IMR-90 (cell line): ENCODE measurements at regions not wholly inside any gene's neighbourhood (a gene's known extent, or its start where the extent isn't known, plus 50 kb on each side); places are given as distances from the start of the nearest gene placed in this dataset.
A peak's percentile ranks its signal among the peaks of the same experiment; 100 is the strongest.

Source experiments
- ATAC-seq: fragments of 200-7000 bp; cut with Tn5 transposase; 2 replicates; pipeline ENCODE4 v1.9.1; 2020; ENCODE audit warnings: low read depth, mild to moderate bottlenecking, moderate library complexity
- BruUV-seq: library from RNA; stranded (reverse); fragments of 400-500 nt; replicated peaks from 2 replicates; lab custom pipeline; 2021; lab: Mats Ljungman, UMichigan
- CTCF ChIA-PET: fragments of 300-600 bp; formaldehyde crosslinking; extraction: SDS; loops from one replicate; lab custom pipeline; 2021; ENCODE audit warnings: antibody characterized with exemption; lab: Yijun Ruan, JAX
- POLR2A ChIA-PET: fragments of 300-600 bp; sonication (Branson Sonifier 250); formaldehyde crosslinking; loops from one replicate; lab custom pipeline; 2022; ENCODE audit warnings: antibody characterized with exemption; ENCODE audit not compliant: unreplicated experiment; lab: Charles Lee
- DNase-seq: peaks from one replicate; pipeline ENCODE4 v3.0.0; 2013
- H2AFZ ChIP-seq: replicated peaks from 2 replicates; pipeline ENCODE3; 2013; ENCODE audit warnings: low read length, mild to moderate bottlenecking; ENCODE audit not compliant: poor library complexity
- H2AK5ac ChIP-seq: 2 replicates; pipeline ENCODE4 v1.6.1; 2013; ENCODE audit warnings: low read depth, low read length, inconsistent platforms
- H2AK9ac ChIP-seq: replicated peaks from 2 replicates; pipeline ENCODE3; 2013; ENCODE audit warnings: mild to moderate bottlenecking, low read depth, low read length, moderate library complexity; ENCODE audit not compliant: poor library complexity
- H2BK120ac ChIP-seq: 2 replicates; pipeline ENCODE4 v1.6.1; 2013; ENCODE audit warnings: low read depth, low read length, inconsistent platforms
- H2BK15ac ChIP-seq: 3 replicates; pipeline ENCODE4 v1.6.1; 2013; ENCODE audit warnings: low read depth, low read length, inconsistent platforms
- H2BK20ac ChIP-seq: 2 replicates; pipeline ENCODE4 v1.6.1; 2013; ENCODE audit warnings: low read depth, mild to moderate bottlenecking, inconsistent platforms, low read length, moderate library complexity
- H2BK5ac ChIP-seq: 2 replicates; pipeline ENCODE4 v1.6.1; 2013; ENCODE audit warnings: mild to moderate bottlenecking, low read depth, low read length, inconsistent platforms; ENCODE audit not compliant: poor library complexity, severe bottlenecking
- H3K14ac ChIP-seq: replicated peaks from 2 replicates; pipeline ENCODE4 v1.6.1; 2013; ENCODE audit warnings: low read depth, low read length, inconsistent platforms
- H3K18ac ChIP-seq: 2 replicates; pipeline ENCODE4 v1.6.1; 2013; ENCODE audit warnings: low read depth, low read length, control low read depth
- H3K23ac ChIP-seq: 2 replicates; pipeline ENCODE4 v1.6.1; 2013; ENCODE audit warnings: low read depth, low read length, inconsistent platforms
- H3K27ac ChIP-seq: 2 replicates; pipeline ENCODE4 v1.5.1; 2013; ENCODE audit warnings: mild to moderate bottlenecking, control low read depth, low read length; ENCODE audit not compliant: insufficient read depth
- H3K27me3 ChIP-seq: 2 replicates; pipeline ENCODE4 v1.6.1; 2013; ENCODE audit warnings: low read length; ENCODE audit not compliant: control insufficient read depth, insufficient read depth
- H3K36me3 ChIP-seq: 2 replicates; pipeline ENCODE4 v1.6.1; 2013; ENCODE audit warnings: low read length, mixed read lengths; ENCODE audit not compliant: control insufficient read depth, insufficient read depth
- H3K4ac ChIP-seq: 2 replicates; pipeline ENCODE4 v1.6.1; 2013; ENCODE audit warnings: low read depth, low read length, inconsistent platforms
- H3K4me1 ChIP-seq: 2 replicates; pipeline ENCODE4 v1.6.1; 2013; ENCODE audit warnings: low read length, mixed read lengths; ENCODE audit not compliant: control insufficient read depth, insufficient read depth
- H3K4me2 ChIP-seq: 2 replicates; pipeline ENCODE4 v1.6.1; 2013; ENCODE audit warnings: low read depth, mild to moderate bottlenecking, control low read depth, low read length, moderate library complexity
- H3K4me3 ChIP-seq: 2 replicates; pipeline ENCODE4 v1.5.1; 2013; ENCODE audit warnings: low read depth, mild to moderate bottlenecking, control low read depth, low read length, moderate library complexity; ENCODE audit not compliant: insufficient read depth
- H3K56ac ChIP-seq: 2 replicates; pipeline ENCODE4 v1.6.1; 2013; ENCODE audit warnings: low read length, inconsistent platforms; ENCODE audit not compliant: insufficient read depth; ENCODE audit errors: extremely low read depth
- H3K79me1 ChIP-seq, 2 experiments: 2 replicates each; pipeline ENCODE4 v1.6.1; 2013; ENCODE audit warnings: low read length in 2 of 2, inconsistent platforms in 1 of 2, low read depth in 1 of 2
- H3K9ac ChIP-seq: 2 replicates; pipeline ENCODE4 v1.6.1; 2013; ENCODE audit warnings: low read depth, low read length, control low read depth
- H3K9me1 ChIP-seq: 2 replicates; pipeline ENCODE4 v1.6.1; 2013; ENCODE audit warnings: low read length, inconsistent platforms; ENCODE audit not compliant: insufficient read depth
- H3K9me3 ChIP-seq: 2 replicates; pipeline ENCODE4 v1.6.1; 2013; ENCODE audit warnings: low read length; ENCODE audit not compliant: control insufficient read depth, insufficient read depth
- H4K20me1 ChIP-seq: 2 replicates; pipeline ENCODE4 v1.6.1; 2013; ENCODE audit warnings: low read length, inconsistent platforms; ENCODE audit not compliant: insufficient read depth
- H4K5ac ChIP-seq: 2 replicates; pipeline ENCODE4 v1.6.1; 2013; ENCODE audit warnings: mild to moderate bottlenecking, low read depth, low read length, control low read depth
- H4K8ac ChIP-seq, 2 experiments: 2 replicates each; pipeline ENCODE4 v1.6.1; 2013; ENCODE audit warnings: low read depth in 2 of 2, low read length in 2 of 2, control low read depth in 1 of 2, inconsistent platforms in 1 of 2
- H4K91ac ChIP-seq: 2 replicates; pipeline ENCODE4 v1.6.1; 2013; ENCODE audit warnings: low read depth, low read length, inconsistent platforms; ENCODE audit not compliant: insufficient read depth
- BHLHE40 ChIP-seq: fragments of 150-350 bp; IDR thresholded peaks from 2 replicates; pipeline ENCODE4 v1.6.1; 2016; ENCODE audit warnings: mild to moderate bottlenecking, low read depth, low read length
- CHD1 ChIP-seq: IDR thresholded peaks from 2 replicates; pipeline ENCODE4 v1.6.1; 2012; ENCODE audit warnings: low read depth, low read length, improper control_type of control experiment
- ELK1 ChIP-seq: fragments of 150-350 bp; IDR thresholded peaks from 2 replicates; pipeline ENCODE4 v1.6.1; 2016; ENCODE audit warnings: low read depth, mild to moderate bottlenecking, low read length, moderate library complexity, borderline replicate concordance
- MAFK ChIP-seq: IDR thresholded peaks from 2 replicates; pipeline ENCODE4 v1.6.1; 2012; ENCODE audit warnings: low read depth, low read length, improper control_type of control experiment
- MXI1 ChIP-seq: IDR thresholded peaks from 2 replicates; pipeline ENCODE4 v1.6.1; 2012; ENCODE audit warnings: low read depth, mild to moderate bottlenecking, low read length, moderate library complexity, borderline replicate concordance
- NFE2L2 ChIP-seq: fragments of 150-350 bp; IDR thresholded peaks from 2 replicates; pipeline ENCODE4 v1.6.1; 2016; ENCODE audit warnings: low read depth, mild to moderate bottlenecking, low read length
- POLR2A ChIP-seq: IDR thresholded peaks from 2 replicates; pipeline ENCODE4 v1.6.1; 2012; ENCODE audit warnings: mild to moderate bottlenecking, low read depth, low read length
- RCOR1 ChIP-seq: IDR thresholded peaks from 2 replicates; pipeline ENCODE4 v1.6.1; 2012; ENCODE audit warnings: mild to moderate bottlenecking, low read length, improper control_type of control experiment; ENCODE audit not compliant: insufficient replicate concordance
- WGBS, 2 experiments: methylation state at CpG; one replicate each; pipeline versions ENCODE4 v1.1.5 to v1.1.7; 2013; ENCODE audit warnings: missing lambda C conversion rate in 2 of 2; ENCODE audit not compliant: insufficient read length in 1 of 2; ENCODE audit errors: extremely low coverage in 2 of 2; 5-methylcytosine and 5-hydroxymethylcytosine counted together
- dilution Hi-C: fragments of 300-500 bp; cut with HindIII; formaldehyde crosslinking; loops from one replicate; pipeline ENCODE4 v1.14.3; 2018; ENCODE audit warnings: low sequenced_read_pairs; ENCODE audit not compliant: unreplicated experiment
- in situ Hi-C: fragments of 300-500 bp; cut with MboI; formaldehyde crosslinking; loops from 3 replicates; pipeline ENCODE4 v1.14.3; 2019; ENCODE audit warnings: low sequenced_read_pairs, inconsistent platforms, mixed read lengths
- intact Hi-C: fragments of 100-400 bp; cut with micrococcal nuclease; formaldehyde crosslinking; loops from 2 replicates; pipeline ENCODE4 v1.10.0; 2022
- TF ChIP-seq, protein P1 (sequence below): conservative IDR thresholded peaks from 2 replicates; pipeline ENCODE4 v1.5.1; 2012; ENCODE audit warnings: mild to moderate bottlenecking, low read depth, low read length, improper control_type of control experiment

- H3K56ac ChIP-seq = no peak overlapping the region
- no peak overlapping the region for H3K23ac ChIP-seq
- H3K18ac ChIP-seq = no peak overlapping the region
- no peak overlapping the region for H3K4ac ChIP-seq
- H2BK5ac ChIP-seq = no peak overlapping the region
- H4K20me1 ChIP-seq = no peaks in the 10 kb centered on the region
- no peak overlapping the region for H3K4me2 ChIP-seq
- no peak overlapping the region for H2AFZ ChIP-seq
- no peaks in the 10 kb centered on the region for H3K4me1 ChIP-seq
- H3K9ac ChIP-seq = no peak overlapping the region
- no TSS peak for BruUV-seq
- ChIA-PET CTCF (no interaction called here), POLR2A (no interaction called here)
- H3K9me1 ChIP-seq = no peaks in the 10 kb centered on the region
- no peak overlapping the region for H4K5ac ChIP-seq
- H2BK120ac ChIP-seq = no peak overlapping the region
- dilution Hi-C loops = no loop called here
- no peak overlapping the region for H3K4me3 ChIP-seq
- no peaks in the 10 kb centered on the region for H3K36me3 ChIP-seq
- H4K8ac ChIP-seq = no peak overlapping the region
- H3K9me3 ChIP-seq = no peaks in the 10 kb centered on the region
- no peaks in the 10 kb centered on the region for H3K27me3 ChIP-seq
- in situ Hi-C loops = no loop called here
- intact Hi-C loops = loop anchor here (5.0 kb wide), 1 partner anchor 58 kb away; the partner anchor contains the start of gene CYRIA
- no peak overlapping the region for H4K91ac ChIP-seq
- no peak overlapping the region for H3K27ac ChIP-seq
- no peak overlapping the region for H2BK20ac ChIP-seq
- TF ChIP-seq MXI1 (no peak), ELK1 (no peak), POLR2A (no peak), CHD1 (no peak), MAFK (no peak), BHLHE40 (no peak), RCOR1 (no peak), NFE2L2 (no peak)
- TF ChIP-seq, protein P1, sequence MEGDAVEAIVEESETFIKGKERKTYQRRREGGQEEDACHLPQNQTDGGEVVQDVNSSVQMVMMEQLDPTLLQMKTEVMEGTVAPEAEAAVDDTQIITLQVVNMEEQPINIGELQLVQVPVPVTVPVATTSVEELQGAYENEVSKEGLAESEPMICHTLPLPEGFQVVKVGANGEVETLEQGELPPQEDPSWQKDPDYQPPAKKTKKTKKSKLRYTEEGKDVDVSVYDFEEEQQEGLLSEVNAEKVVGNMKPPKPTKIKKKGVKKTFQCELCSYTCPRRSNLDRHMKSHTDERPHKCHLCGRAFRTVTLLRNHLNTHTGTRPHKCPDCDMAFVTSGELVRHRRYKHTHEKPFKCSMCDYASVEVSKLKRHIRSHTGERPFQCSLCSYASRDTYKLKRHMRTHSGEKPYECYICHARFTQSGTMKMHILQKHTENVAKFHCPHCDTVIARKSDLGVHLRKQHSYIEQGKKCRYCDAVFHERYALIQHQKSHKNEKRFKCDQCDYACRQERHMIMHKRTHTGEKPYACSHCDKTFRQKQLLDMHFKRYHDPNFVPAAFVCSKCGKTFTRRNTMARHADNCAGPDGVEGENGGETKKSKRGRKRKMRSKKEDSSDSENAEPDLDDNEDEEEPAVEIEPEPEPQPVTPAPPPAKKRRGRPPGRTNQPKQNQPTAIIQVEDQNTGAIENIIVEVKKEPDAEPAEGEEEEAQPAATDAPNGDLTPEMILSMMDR = no peak
- no peaks in the 10 kb centered on the region for H3K79me1 ChIP-seq
- DNase-seq (peak; percentile 1), ATAC-seq (no peak)
- 17% methylated on average over 1 of the region's 9 CpGs; no CpG with 5 or more reads in 1 of the 2 experiments for WGBS, 2 experiments
- H2AK5ac ChIP-seq = no peak overlapping the region
- H2BK15ac ChIP-seq = no peak overlapping the region
- no peak overlapping the region for H3K14ac ChIP-seq
- no peak overlapping the region for H2AK9ac ChIP-seq
Observed at GRCh38 chr2:16725549-16725948, 59.9 kb upstream of the CYRIA start.
